ENCODE measurements at regions not wholly inside any gene's neighbourhood (a gene's known extent, or its start where the extent isn't known, plus 50 kb on each side); places are given as distances from the start of the nearest gene placed in this dataset.

- no peak for TF ChIP-seq POLR2AphosphoS5 (IDR thresholded peaks at IDR 0.05)
- TF ChIP-seq CTCF (IDR thresholded peaks at IDR 0.05): no peak
- no peak for TF ChIP-seq POLR2A (IDR thresholded peaks at IDR 0.05)
- TF ChIP-seq EP300 (IDR thresholded peaks at IDR 0.05): no peak
These were observed 261.9 kb downstream of the HHIPL2 start for GRCh38 chr1:222286011-222286410.
